ENCODE measurements at regions not wholly inside any gene's neighbourhood (a gene's known extent, or its start where the extent isn't known, plus 50 kb on each side); places are given as distances from the start of the nearest gene placed in this dataset.

- TF ChIP-seq, protein P1, sequence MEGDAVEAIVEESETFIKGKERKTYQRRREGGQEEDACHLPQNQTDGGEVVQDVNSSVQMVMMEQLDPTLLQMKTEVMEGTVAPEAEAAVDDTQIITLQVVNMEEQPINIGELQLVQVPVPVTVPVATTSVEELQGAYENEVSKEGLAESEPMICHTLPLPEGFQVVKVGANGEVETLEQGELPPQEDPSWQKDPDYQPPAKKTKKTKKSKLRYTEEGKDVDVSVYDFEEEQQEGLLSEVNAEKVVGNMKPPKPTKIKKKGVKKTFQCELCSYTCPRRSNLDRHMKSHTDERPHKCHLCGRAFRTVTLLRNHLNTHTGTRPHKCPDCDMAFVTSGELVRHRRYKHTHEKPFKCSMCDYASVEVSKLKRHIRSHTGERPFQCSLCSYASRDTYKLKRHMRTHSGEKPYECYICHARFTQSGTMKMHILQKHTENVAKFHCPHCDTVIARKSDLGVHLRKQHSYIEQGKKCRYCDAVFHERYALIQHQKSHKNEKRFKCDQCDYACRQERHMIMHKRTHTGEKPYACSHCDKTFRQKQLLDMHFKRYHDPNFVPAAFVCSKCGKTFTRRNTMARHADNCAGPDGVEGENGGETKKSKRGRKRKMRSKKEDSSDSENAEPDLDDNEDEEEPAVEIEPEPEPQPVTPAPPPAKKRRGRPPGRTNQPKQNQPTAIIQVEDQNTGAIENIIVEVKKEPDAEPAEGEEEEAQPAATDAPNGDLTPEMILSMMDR (IDR thresholded peaks at IDR 0.05; ENCODE audit: low read depth, low read length), result no peak
- no peak for TF ChIP-seq EZH2phosphoT487 (IDR thresholded peaks at IDR 0.05; ENCODE audit: low read depth)
Measured at GRCh38 chr2:198660501-198660900, 797.2 kb downstream of the SATB2 start.

Data from OCI-LY3 (cell line).